HPDE6-E6E7 (cell line): ENCODE measurements at regions not wholly inside any gene's neighbourhood (a gene's known extent, or its start where the extent isn't known, plus 50 kb on each side); places are given as distances from the start of the nearest gene placed in this dataset.
"Not testable (repeated sequence)": the region's sequence is repeated elsewhere in the genome, so short reads cannot be mapped to it uniquely, and the experiment has no call there.

Source experiments
- DNase-seq: peaks from one replicate; pipeline ENCODE4 v3.0.0; 2011; ENCODE audit warnings: missing footprints; ENCODE audit errors: extremely low spot score

GRCh38 chrX:131595120-131595519, 51.2 kb downstream of the OR13H1 start:
- no peak for DNase-seq

GRCh38 chrX:131607792-131608369, 64.0 kb downstream of the OR13H1 start:
- DNase-seq, result no peak

GRCh38 chrX:131609480-131609879, 65.6 kb downstream of the OR13H1 start:
- DNase-seq, result no peak

GRCh38 chrX:131613260-131613659, 69.4 kb downstream of the OR13H1 start:
- DNase-seq, result no peak

GRCh38 chrX:131614241-131614640, 70.4 kb downstream of the OR13H1 start:
- no peak for DNase-seq

- DNase-seq, result no peak
These were observed 73.3 kb downstream of the OR13H1 start for GRCh38 chrX:131617182-131617581.

- no peak for DNase-seq
These were observed 77.8 kb downstream of the OR13H1 start for GRCh38 chrX:131621650-131622049.

GRCh38 chrX:131626681-131627296, 82.9 kb downstream of the OR13H1 start:
- DNase-seq, result no peak

GRCh38 chrX:131630534-131630933, 86.7 kb downstream of the OR13H1 start:
- no peak for DNase-seq

GRCh38 chrX:131633285-131633917, 89.5 kb downstream of the OR13H1 start:
- peak; percentile 14 for DNase-seq

GRCh38 chrX:131634900-131635299, 91.0 kb downstream of the OR13H1 start:
- DNase-seq, result no peak

GRCh38 chrX:131646106-131646505, 102.2 kb downstream of the OR13H1 start:
- no peak for DNase-seq

GRCh38 chrX:131649741-131650140, 105.9 kb downstream of the OR13H1 start:
- no peak for DNase-seq

GRCh38 chrX:131650637-131651410, 107.0 kb downstream of the OR13H1 start:
- DNase-seq, result no peak

GRCh38 chrX:131663726-131664125, 119.9 kb downstream of the OR13H1 start:
- not testable (repeated sequence) for DNase-seq

- DNase-seq, result no peak
These were observed 127.9 kb downstream of the OR13H1 start for GRCh38 chrX:131671735-131672134.

GRCh38 chrX:131675596-131676194, 131.8 kb downstream of the OR13H1 start:
- DNase-seq, result peak; percentile 7

- DNase-seq, result peak; percentile 44
These were observed 134.1 kb downstream of the OR13H1 start for GRCh38 chrX:131677655-131678628.

- DNase-seq, result not testable (repeated sequence)
These were observed 138.9 kb downstream of the OR13H1 start for GRCh38 chrX:131682735-131683134.

- DNase-seq, result no peak
These were observed 149.5 kb downstream of the OR13H1 start for GRCh38 chrX:131693359-131693758.

- not testable (repeated sequence) for DNase-seq
These were observed 153.1 kb downstream of the OR13H1 start for GRCh38 chrX:131696989-131697388.
